Activated T-cell treated with anti-CD3 and anti-CD28 coated beads, Interleukin-2, amount 50 U/mL, for 24 hours (primary cell): ENCODE measurements at regions not wholly inside any gene's neighbourhood (a gene's known extent, or its start where the extent isn't known, plus 50 kb on each side); places are given as distances from the start of the nearest gene placed in this dataset.

ENCODE experiments used
- DNase-seq: peaks from one replicate; pipeline ENCODE4 v3.0.0-alpha.2; 2020
- H3K27ac Mint-ChIP-seq: 2 replicates; pipeline ENCODE4 v1.8.0; 2020; ENCODE audit warnings: mild to moderate bottlenecking, mixed read lengths
- H3K27me3 Mint-ChIP-seq: 2 replicates; pipeline ENCODE4 v1.8.0; 2020; ENCODE audit warnings: mixed read lengths
- H3K36me3 Mint-ChIP-seq: 2 replicates; pipeline ENCODE4 v1.8.0; 2020; ENCODE audit warnings: low read depth, mixed read lengths
- H3K4me1 Mint-ChIP-seq: 2 replicates; pipeline ENCODE4 v1.8.0; 2020; ENCODE audit warnings: low read depth, mixed read lengths
- H3K4me3 Mint-ChIP-seq: 2 replicates; pipeline ENCODE4 v1.8.0; 2020; ENCODE audit warnings: mild to moderate bottlenecking, moderate library complexity, mixed read lengths
- H3K9me3 Mint-ChIP-seq: 2 replicates; pipeline ENCODE4 v1.8.0; 2020; ENCODE audit warnings: mixed read lengths

DNA sequence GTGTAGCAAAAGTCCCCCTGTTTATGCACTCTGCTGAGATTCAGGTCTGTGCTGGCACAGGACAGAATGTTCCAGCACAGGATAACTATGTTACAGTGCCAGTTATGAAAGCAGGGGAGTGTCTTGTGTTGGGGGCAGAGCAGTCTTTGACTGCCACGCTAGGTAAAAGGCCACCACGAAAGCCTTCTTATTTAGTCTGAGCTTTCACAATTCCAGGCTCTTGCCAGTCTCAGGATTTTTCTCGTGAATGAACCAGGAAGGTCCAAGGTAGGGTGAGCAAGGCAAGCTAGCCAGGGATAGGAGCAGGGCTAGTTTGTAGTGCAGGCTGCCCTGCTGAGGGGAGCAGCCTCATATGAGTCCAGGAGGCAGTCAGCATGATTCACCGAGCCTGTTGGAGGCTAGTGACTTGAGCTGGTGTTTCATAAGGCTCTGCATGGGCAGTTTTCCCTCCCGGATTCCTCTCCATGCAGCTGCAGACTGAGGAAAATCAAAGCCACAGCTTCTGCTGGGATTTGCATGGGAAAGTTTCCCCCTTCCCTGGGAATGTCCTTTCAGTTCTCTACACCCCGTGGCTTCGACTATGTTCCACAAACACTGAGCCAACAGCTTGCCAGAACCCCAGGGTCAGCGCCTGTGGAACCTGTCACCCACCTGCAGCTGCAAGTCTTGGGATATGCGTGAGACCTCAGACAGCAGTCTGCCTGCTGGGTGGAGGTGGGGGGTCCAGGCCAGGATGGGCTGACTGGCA lies 112.3 kb downstream of the JCAD start:
- peaks cover 3% of the 10 kb centered on the region for H3K27me3 Mint-ChIP-seq
- H3K9me3 Mint-ChIP-seq = no peaks in the 10 kb centered on the region
- DNase-seq = no peak
- H3K4me1 Mint-ChIP-seq = peaks cover 11% of the 10 kb centered on the region
- no peak overlapping the region for H3K27ac Mint-ChIP-seq
- H3K4me3 Mint-ChIP-seq = no peak overlapping the region
- H3K36me3 Mint-ChIP-seq = no peaks in the 10 kb centered on the region

DNA sequence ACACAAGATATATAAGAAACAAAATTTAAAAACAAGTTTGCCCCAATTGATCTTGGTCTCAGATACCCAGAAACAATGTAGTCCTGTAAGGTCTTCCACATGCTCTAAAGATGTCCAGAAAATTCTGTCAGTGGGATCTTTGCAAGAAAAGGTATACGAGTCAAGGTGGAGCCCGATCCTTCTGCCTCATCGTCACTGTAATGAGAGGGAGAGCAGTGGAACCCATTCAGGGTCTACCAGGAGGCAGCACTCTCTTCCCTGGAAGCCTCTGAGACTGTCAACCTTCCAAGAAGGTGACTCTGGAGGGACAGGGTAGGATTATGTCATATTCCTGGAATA lies 112.8 kb downstream of the JCAD start:
- H3K27me3 Mint-ChIP-seq = peaks cover 7% of the 10 kb centered on the region
- H3K4me1 Mint-ChIP-seq = peaks cover 11% of the 10 kb centered on the region
- no peaks in the 10 kb centered on the region for H3K9me3 Mint-ChIP-seq
- H3K27ac Mint-ChIP-seq = no peak overlapping the region
- no peak for DNase-seq
- H3K36me3 Mint-ChIP-seq = no peaks in the 10 kb centered on the region
- H3K4me3 Mint-ChIP-seq = no peak overlapping the region

DNA sequence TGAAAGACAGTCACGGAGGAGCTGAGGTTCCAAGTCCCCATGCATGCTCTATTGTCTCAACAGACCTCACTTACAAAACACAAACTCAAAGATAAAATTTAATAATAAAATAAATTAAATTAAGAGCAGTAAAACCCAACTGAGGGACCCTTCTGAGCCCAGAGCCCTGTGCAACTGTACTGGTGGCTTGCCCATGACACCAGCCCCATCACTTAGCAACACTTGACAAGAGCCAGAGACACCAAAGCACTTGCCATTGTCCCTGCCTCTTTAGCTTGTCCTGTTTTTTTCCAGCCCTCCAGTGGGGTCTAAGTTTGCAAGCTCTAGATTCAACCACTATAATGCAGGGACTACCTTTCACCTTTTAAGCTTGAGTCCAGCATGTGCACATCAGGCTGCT lies 117.9 kb downstream of the JCAD start:
- H3K27ac Mint-ChIP-seq = no peak overlapping the region
- H3K9me3 Mint-ChIP-seq = peaks cover 2% of the 10 kb centered on the region
- H3K4me1 Mint-ChIP-seq = no peaks in the 10 kb centered on the region

DNA sequence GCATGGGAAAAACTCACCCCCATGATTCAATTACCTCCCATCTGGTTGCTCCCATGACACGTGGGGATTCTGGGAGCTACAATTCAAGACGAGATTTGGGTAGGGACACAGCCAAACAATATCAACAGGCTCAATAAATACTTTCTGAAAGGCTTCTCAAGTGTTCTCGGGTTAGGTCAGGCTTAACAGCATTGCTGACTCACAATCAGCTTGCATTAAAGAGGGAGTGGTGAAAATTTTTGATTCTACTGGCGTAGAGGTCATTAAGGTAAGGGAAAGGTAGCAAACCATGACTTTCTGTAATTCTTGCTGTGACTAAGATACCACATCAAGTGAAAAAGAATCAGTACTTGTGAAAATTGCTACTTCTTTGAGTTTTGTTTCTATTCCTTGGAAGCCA lies 126.4 kb downstream of the JCAD start:
- H3K4me3 Mint-ChIP-seq = no peak overlapping the region
- H3K36me3 Mint-ChIP-seq = no peaks in the 10 kb centered on the region
- no peaks in the 10 kb centered on the region for H3K4me1 Mint-ChIP-seq
- no peak for DNase-seq
- no peak overlapping the region for H3K27ac Mint-ChIP-seq
- peaks cover 27% of the 10 kb centered on the region for H3K27me3 Mint-ChIP-seq
- peaks cover 8% of the 10 kb centered on the region for H3K9me3 Mint-ChIP-seq

More for the DNA sequence above, 117.9 kb downstream of the JCAD start:
- no peaks in the 10 kb centered on the region for H3K36me3 Mint-ChIP-seq
- peaks cover 26% of the 10 kb centered on the region for H3K27me3 Mint-ChIP-seq
- H3K4me3 Mint-ChIP-seq = no peak overlapping the region
- no peak for DNase-seq

DNA sequence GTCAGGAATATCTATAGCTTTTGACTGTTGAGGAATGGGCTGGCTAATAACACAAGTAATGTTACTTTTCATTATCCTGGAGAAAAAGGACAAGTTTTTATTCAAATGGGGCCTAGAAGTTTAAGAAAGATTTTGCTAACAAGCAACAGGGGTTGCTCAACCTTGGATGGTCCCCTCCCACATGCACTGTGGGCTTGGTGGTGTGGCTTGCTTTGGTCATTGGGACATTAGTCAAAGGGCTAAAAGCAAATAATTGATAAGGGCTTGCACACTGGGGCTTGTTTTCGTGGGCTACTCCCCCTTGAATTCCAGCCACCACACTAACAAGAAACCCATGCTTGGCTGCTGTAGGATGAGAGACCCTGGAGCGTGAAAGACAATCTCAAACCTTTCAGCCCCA lies 127.6 kb downstream of the JCAD start:
- Mint-ChIP-seq H3K9me3 (peaks cover 14% of the 10 kb centered on the region), H3K4me3 (no peak overlapping the region), H3K4me1 (no peaks in the 10 kb centered on the region), H3K27ac (no peak overlapping the region), H3K27me3 (peaks cover 20% of the 10 kb centered on the region), H3K36me3 (no peaks in the 10 kb centered on the region)
- DNase-seq = no peak

DNA sequence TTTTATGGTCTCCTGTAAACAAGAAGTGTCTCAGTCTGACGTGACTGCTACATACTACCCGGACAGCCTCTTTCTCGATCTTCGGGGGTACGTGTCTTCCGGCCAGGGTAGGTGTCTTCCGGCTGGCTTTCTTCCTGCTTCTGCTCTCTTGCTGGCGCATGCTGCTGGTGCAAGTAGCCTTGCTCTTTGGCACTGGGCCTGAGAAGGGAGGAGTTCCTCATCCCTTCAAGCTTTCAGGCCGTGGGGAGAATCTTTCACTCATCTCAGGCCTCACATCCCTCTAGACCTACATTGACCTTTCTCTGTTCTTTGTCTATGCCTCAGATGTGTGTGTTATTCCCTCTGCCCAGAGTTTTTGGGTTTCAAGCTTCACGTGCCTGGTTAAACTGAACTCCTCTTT lies 130.4 kb downstream of the JCAD start:
- H3K27me3 Mint-ChIP-seq = peaks cover 3% of the 10 kb centered on the region
- H3K9me3 Mint-ChIP-seq = peaks cover 20% of the 10 kb centered on the region
- H3K36me3 Mint-ChIP-seq = no peaks in the 10 kb centered on the region
- no peaks in the 10 kb centered on the region for H3K4me1 Mint-ChIP-seq
- H3K27ac Mint-ChIP-seq = no peak overlapping the region
- DNase-seq = no peak
- no peak overlapping the region for H3K4me3 Mint-ChIP-seq

DNA sequence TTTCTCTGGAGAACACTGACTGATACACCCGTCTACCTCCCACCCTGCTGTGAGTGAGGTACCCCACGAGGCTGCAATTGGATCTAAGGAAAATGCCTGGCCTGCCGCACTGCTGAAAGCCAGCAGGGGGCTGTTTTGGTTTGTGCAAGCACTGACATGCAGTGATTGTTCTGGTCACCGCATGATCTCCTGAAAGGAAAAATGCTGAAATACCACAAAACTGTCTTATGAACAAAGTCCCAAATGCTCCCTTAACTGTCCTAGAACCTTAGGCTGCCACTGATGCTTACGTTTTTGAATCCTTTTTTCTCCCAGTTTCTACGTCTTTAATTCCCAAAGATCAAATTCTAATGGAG lies 132.7 kb downstream of the JCAD start:
- Mint-ChIP-seq H3K27me3 (peaks cover 11% of the 10 kb centered on the region), H3K36me3 (no peaks in the 10 kb centered on the region), H3K4me3 (no peak overlapping the region), H3K9me3 (peaks cover 15% of the 10 kb centered on the region), H3K4me1 (no peaks in the 10 kb centered on the region), H3K27ac (no peak overlapping the region)
- no peak for DNase-seq

DNA sequence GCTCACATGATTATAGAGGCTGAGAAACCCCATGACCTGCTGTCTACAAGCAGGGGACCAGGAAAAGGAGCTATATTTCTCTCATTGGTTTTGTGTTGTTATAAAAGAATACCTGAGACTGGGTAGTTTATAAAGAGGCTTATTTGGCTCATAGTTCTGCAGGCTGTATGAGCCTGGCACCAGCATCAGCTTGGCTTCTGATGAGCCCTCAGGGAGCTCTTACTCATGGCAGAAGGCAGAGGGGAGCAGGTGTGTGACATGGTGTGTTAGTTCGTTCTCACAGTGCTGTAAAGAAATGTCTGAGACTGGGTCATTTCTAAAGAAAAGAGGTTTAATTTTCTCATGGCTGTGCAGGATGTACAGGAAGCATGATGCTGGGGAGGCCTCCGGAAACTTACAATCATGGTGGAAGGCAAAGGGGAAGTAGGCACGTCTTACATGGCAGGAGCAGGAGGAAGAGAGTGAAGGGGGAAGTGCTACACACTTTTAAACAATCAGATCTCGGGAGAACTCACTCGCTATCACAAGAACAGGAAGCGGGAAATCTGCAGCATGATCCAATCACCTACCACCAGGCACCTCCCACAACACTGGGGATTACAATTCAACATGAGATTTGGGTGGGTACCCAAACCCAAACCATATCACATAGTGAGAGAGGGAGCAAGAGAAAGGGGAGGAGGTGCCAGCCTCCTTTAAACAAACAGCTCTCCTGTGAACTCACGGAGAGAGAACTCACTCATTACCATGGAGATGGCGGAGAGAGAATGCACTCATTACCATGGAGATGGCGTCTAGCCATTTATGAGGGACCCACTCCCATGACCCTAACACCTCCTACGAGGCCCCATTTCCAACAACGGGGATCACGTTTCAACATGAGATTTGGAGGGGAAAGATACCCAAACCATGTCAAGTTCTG lies 133.4 kb downstream of the JCAD start:
- Mint-ChIP-seq H3K27me3 (peaks cover 13% of the 10 kb centered on the region), H3K4me1 (no peaks in the 10 kb centered on the region), H3K4me3 (no peak overlapping the region), H3K36me3 (no peaks in the 10 kb centered on the region), H3K27ac (no peak overlapping the region), H3K9me3 (peaks cover 12% of the 10 kb centered on the region)
- DNase-seq = no peak

DNA sequence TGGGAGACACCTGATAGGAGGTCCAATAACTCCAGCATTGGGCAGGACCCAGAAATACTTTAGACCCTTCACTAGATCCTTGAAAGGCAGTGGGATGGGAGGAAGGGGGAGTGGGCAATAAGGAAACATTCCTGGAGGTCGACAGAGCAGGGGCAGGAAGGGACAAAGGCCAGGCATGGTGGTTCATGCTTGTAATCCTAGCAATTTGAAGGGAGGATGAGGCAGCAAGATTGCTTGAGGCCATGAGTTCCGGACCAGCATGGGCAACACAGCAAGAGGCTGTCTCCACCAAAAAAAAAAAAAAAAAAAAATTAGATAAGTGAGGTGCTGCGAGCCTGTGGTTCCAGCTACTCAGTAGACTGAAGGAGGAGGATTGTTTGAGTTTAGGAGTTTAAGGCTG lies 134.9 kb downstream of the JCAD start:
- Mint-ChIP-seq H3K4me3 (no peak overlapping the region), H3K4me1 (no peaks in the 10 kb centered on the region), H3K9me3 (peaks cover 12% of the 10 kb centered on the region), H3K27ac (no peak overlapping the region), H3K36me3 (no peaks in the 10 kb centered on the region), H3K27me3 (peaks cover 28% of the 10 kb centered on the region)
- no peak for DNase-seq

DNA sequence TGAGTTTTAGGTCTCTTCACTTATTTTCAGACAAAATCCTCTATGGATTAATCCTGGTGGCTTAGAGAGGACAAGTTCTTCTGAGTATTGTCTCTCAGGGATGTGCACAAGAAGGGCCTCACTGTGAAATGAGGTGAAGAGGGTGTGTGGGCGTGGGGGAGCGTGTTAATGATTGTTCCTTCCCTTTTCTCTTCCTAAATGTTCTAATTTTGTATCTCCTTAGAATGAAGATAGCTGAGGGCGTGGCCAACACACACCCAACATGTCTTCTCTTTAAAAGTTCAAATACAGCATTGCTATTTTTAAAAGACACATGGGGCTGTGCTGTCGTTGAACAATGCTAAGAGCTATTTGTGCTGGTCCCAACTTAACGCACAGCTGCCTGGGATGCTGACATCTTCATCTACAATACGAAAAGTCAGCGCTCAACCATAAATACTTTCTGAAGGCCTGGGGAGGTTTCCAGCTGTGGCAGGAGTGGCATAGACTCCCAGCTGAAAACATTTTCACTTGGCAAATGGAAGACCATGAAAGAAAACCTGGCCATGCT lies 135.9 kb downstream of the JCAD start:
- H3K27me3 Mint-ChIP-seq = peaks cover 32% of the 10 kb centered on the region
- H3K9me3 Mint-ChIP-seq = peaks cover 12% of the 10 kb centered on the region
- no peaks in the 10 kb centered on the region for H3K4me1 Mint-ChIP-seq
- H3K4me3 Mint-ChIP-seq = no peak overlapping the region
- no peak for DNase-seq
- H3K36me3 Mint-ChIP-seq = no peaks in the 10 kb centered on the region
- no peak overlapping the region for H3K27ac Mint-ChIP-seq

DNA sequence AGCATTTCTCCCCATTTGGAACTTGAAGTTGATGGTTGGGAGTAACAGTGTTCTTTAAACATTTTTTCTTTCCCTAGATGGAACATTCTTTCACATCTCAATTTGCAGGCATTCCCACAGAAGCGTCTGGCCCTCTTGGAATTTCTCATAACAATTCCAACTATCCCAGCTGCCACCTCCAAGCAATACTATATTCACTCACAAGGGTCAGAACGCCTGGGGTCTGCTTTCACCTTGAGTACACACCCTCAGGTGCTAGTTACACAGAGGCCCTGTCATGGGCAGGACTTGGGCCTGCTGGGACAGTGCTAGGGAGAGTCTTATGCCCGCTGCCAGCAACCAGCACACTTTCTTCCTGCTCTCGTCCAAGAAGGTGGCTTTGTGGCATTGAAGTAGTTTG lies 136.5 kb downstream of the JCAD start:
- H3K9me3 Mint-ChIP-seq = peaks cover 12% of the 10 kb centered on the region
- H3K4me1 Mint-ChIP-seq = no peaks in the 10 kb centered on the region
- H3K4me3 Mint-ChIP-seq = no peak overlapping the region
- no peak overlapping the region for H3K27ac Mint-ChIP-seq
- DNase-seq = no peak
- H3K27me3 Mint-ChIP-seq = peaks cover 32% of the 10 kb centered on the region
- H3K36me3 Mint-ChIP-seq = no peaks in the 10 kb centered on the region

DNA sequence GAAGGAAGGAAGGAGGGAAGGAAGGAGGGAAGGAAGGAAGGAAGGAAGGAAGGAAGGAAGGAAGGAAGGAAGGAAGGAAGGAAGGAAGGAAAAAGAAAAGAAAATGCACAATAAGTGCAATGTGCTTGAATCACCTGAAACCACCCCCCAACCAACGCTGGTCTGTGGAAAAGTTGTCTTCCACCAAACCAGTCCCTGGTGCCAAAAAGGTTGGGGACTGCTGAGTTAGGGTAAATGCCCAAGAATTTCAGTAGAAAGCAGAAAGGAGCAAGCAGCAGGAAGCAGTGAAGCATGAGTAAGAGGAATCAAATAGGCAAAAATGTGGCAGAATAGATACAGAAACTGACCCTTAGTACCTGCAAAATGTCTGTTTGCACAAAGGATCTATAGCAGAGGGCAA lies 137.2 kb downstream of the JCAD start:
- Mint-ChIP-seq H3K9me3 (peaks cover 10% of the 10 kb centered on the region), H3K4me3 (no peak overlapping the region), H3K27ac (no peak overlapping the region), H3K36me3 (no peaks in the 10 kb centered on the region), H3K4me1 (no peaks in the 10 kb centered on the region), H3K27me3 (peaks cover 32% of the 10 kb centered on the region)
- no peak for DNase-seq

DNA sequence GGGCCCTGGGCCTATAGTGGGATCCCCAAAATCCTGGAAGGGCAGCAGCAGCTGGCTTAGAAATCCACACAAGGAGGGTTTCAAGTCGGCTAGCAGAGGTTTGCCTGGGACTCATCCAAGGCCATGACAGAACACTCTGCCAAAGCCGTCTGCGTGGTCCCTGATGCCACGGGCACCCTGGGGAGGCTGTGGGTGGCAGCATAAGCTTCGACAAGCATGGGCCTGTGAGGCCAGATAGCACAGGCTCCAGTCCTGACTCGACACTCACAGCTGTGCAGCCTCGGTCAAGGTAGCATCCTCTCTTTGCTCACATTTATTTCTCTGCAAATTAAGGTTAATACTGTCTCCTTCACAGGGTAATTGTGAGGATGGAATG lies 138.3 kb downstream of the JCAD start:
- H3K27me3 Mint-ChIP-seq = peaks cover 32% of the 10 kb centered on the region
- no peak for DNase-seq
- H3K9me3 Mint-ChIP-seq = peaks cover 2% of the 10 kb centered on the region
- H3K4me1 Mint-ChIP-seq = no peaks in the 10 kb centered on the region
- no peak overlapping the region for H3K4me3 Mint-ChIP-seq
- H3K27ac Mint-ChIP-seq = no peak overlapping the region
- no peaks in the 10 kb centered on the region for H3K36me3 Mint-ChIP-seq

DNA sequence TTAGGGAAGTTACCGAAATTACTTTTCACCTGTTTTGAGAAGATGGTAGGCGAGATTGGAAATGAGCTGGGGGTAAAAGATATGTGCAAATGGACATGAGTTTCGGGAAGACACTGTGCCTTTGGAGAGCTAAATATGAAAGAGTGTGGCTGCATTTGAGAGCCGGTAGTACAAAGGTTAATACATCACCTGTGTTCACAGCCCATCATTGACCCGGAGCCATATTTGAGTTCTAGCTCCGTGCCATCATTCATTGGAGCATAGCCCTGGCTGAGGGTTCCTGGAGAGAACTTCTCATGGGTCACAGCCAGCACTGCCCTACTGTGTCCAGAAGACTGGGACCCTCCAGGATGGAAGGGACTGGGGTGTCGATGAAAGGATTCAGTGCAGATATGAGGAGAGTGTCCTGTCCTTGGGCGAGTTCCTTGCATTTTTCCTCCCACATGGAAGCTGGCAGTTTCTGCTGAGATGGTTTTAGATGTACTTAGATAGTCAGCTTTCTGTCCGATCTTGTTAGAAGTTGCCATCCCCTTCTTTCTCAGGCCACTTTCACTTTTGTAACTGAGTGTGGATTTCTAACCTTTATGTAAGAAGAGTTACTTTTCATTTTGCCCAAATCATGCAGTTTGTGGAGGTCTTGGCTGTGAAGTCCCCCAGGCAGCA lies 138.8 kb downstream of the JCAD start:
- Mint-ChIP-seq H3K36me3 (no peaks in the 10 kb centered on the region), H3K27me3 (peaks cover 32% of the 10 kb centered on the region), H3K27ac (no peak overlapping the region), H3K4me1 (no peaks in the 10 kb centered on the region), H3K9me3 (no peaks in the 10 kb centered on the region), H3K4me3 (no peak overlapping the region)
- no peak for DNase-seq
